Cardiac fibroblast (primary cell): ENCODE measurements at regions not wholly inside any gene's neighbourhood (a gene's known extent, or its start where the extent isn't known, plus 50 kb on each side); places are given as distances from the start of the nearest gene placed in this dataset.
"Not testable (repeated sequence)": the region's sequence is repeated elsewhere in the genome, so short reads cannot be mapped to it uniquely, and the experiment has no call there.

Experiments used
- DNase-seq, 2 donors: peaks; one replicate each; pipeline versions ENCODE4 v3.0.0 to v3.0.0-alpha.2; 2010; ENCODE audit warnings: low read depth in 2 of 2
- H3K4me3 ChIP-seq, 2 donors: replicated peaks in 1 of 2; 1 replicate in 1 of 2; 2 replicates in 1 of 2; pipeline ENCODE4 v1.5.1; 2011; ENCODE audit warnings: low read depth in 2 of 2, low read length in 2 of 2, mild to moderate bottlenecking in 2 of 2, moderate library complexity in 1 of 2
- TF ChIP-seq, protein P1 (sequence below): IDR thresholded peaks from one replicate; pipeline ENCODE4 v1.5.1; 2011; ENCODE audit warnings: low read depth, mild to moderate bottlenecking, low read length, inconsistent platforms

DNA sequence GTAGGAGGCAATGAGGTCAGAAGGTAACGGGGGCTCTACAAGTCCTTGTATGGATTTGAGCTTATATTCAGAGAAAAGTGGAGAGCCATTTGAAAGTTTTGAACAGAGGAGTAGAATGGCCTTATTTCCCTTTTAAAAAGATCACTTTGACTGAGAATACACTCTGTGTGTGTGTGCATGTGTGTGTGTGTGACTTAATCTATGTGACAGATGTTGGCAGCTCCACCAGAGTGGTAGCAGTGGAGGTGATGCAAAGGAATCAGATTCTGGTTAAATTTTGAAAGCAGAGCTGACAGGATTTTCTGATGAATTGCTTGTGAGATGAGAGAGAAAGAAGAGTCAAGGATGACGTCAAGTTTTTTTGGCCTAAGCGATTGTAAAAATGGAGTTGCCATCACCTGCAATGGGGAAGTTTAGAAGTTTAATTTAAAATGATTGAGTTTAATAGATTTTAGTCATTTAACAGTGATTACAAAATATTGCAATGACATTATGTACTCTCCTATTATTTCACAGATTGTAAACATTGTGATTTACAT is 172.2 kb upstream of the HEY2 start:
- no peak for DNase-seq
- TF ChIP-seq, protein P1, sequence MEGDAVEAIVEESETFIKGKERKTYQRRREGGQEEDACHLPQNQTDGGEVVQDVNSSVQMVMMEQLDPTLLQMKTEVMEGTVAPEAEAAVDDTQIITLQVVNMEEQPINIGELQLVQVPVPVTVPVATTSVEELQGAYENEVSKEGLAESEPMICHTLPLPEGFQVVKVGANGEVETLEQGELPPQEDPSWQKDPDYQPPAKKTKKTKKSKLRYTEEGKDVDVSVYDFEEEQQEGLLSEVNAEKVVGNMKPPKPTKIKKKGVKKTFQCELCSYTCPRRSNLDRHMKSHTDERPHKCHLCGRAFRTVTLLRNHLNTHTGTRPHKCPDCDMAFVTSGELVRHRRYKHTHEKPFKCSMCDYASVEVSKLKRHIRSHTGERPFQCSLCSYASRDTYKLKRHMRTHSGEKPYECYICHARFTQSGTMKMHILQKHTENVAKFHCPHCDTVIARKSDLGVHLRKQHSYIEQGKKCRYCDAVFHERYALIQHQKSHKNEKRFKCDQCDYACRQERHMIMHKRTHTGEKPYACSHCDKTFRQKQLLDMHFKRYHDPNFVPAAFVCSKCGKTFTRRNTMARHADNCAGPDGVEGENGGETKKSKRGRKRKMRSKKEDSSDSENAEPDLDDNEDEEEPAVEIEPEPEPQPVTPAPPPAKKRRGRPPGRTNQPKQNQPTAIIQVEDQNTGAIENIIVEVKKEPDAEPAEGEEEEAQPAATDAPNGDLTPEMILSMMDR = no peak
- H3K4me3 ChIP-seq = no peak overlapping the region

DNA sequence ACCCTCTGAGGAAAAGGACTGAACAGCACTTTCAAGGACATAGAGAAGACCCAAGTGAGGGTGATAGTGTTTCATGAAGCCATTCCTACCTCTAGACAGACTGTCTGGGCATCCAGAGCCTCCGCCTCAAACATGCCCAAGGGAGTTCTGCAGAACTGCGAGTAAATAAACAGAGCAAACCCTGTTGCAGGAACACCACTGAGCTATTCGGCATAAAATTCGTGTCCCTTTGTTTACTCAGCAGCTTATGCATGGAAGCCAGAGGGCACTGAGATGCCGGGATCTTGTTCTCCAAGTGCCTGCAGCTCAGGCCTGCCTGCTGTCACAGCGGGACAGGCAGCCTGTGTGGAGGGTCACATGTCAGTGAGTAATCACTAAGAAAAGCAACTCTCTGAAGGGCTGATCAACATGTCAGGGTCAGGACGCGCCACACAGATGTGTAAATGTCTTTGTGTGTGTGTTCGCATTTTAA is 164.9 kb upstream of the HEY2 start:
- no peak overlapping the region for H3K4me3 ChIP-seq
- peak; percentile 11 to 59 for DNase-seq
- TF ChIP-seq, protein P1 = no peak

DNA sequence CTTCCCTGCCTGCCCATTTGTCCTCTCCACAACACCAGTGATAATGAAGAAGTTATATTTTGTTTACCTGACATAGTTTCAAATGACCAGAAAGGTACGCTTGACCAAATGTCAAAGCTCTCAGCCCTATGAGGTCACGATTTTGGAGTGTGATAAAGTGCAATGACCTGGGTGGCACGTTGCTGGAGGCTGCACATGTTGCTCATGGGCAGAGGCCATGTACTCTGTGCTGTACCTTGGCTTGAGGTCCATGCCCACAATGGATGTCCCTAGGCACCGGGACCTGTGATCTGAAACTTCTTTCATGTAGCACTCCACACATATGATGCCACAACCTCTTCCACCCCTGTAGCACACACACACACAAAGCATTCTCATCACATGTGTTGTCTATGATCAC is 164.0 kb upstream of the HEY2 start:
- H3K4me3 ChIP-seq = no peak overlapping the region
- TF ChIP-seq, protein P1 = no peak
- DNase-seq = no peak

DNA sequence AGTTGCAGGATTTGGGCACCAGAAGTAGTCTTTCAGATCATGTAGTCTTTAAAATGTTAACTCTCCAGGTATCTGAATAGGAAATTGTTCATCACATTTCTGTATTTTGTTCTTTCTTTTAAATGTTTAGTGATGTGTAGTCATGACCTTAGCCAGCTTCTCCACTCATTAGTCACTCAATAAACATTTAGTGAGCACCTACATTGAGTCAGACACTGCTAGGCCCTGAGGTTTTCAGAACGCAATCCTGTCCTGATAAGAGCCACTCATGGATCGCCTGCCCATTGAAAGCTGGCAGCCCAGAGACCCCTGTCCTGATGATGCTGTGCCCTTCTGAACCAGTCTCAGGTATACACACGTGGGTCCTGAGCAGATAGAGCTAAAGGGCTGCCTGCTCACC is 163.4 kb upstream of the HEY2 start:
- no peak overlapping the region for H3K4me3 ChIP-seq
- DNase-seq = peak in 1 of 2 donors; percentile 81
- TF ChIP-seq, protein P1 = no peak

DNA sequence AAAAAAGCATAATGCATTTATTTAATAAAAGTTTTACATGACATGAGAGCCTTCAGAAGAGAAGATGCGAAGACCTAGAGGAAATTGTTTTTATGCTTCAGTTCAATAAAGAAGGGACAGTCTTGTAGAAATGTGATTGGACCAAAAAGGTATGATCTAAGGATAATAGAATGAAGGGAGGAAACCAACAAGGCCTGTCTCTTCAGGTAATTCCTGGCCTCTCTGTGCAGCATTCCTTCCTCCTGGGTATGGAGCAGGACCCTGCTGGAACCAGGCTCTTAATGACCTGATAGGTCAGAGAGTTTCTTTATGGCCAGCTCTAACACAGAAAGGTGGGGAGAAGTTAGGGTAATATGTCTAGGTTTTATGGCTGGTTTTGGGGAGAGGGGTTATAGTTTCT is 162.8 kb upstream of the HEY2 start:
- TF ChIP-seq, protein P1 = no peak
- no peak overlapping the region for H3K4me3 ChIP-seq
- DNase-seq = no peak

DNA sequence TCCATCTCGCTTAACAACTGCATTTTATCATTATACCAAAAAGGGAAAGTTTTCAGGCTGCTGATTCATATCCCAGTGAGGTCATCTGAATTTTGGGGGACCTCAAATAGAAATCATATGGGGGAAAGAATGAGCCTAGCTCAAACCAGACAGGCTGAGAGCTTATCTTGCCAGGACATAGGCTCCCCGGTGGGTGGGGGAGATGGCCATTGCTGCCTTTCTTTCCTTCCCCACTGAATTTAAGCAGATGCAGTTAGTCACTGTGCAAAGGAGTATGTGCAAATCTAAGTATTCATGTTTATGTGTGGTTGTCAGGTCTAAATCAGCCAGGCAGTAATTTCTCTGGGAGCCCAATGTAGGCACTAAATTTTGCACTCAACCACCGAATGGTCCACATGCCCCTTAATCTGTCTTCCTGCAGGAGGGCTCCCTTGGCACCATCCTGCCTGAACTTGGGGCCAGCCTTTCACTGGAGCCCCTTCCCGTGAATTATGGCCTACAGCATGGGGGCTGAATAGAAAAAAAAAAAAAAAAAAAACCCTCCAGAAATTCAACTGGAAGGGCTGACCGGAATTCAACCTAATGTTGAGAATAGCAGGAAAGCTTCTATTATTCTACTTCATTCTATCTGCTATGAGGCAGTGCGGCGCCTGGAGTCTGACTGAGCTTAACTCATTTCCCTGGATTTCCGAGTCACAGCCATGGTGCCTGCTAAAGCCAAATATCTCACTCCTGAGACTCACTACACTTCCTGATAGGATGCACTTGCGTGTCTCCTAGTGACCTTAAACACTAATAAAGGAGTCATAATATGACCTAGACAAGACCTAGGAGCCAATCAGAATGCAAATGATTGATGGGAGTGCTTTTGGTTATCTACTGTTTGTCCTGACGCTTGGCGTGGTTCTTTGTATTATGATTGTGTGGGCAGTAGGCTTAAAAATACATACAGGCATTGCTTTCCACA is 161.5 kb upstream of the HEY2 start:
- peak in 1 of 2 donors; percentile 17 for DNase-seq
- TF ChIP-seq, protein P1 = no peak
- no peak overlapping the region for H3K4me3 ChIP-seq

DNA sequence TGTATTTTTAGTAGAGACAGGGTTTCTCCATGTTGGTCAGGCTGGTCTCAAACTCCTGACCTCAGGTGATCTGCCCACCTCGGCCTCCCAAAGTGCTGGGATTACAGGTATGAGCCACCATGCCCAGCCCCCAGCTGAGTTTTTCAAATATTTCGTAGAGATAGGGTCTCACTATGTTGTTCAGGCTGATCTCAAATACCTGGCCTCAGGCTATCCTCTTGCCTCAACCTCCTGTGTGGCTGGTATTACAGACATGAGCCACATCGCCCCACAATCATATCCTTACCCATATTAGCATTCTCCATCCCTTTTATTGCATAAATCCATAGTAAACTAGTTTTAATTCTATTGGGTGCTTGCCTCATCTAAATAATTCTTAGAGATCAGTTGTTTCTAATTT is 157.6 kb upstream of the HEY2 start:
- not testable (repeated sequence) for H3K4me3 ChIP-seq

More for the DNA sequence above, 157.6 kb upstream of the HEY2 start:
- not testable (repeated sequence) for DNase-seq
